PFSK-1 (cell line): ENCODE measurements at regions not wholly inside any gene's neighbourhood (a gene's known extent, or its start where the extent isn't known, plus 50 kb on each side); places are given as distances from the start of the nearest gene placed in this dataset.

Experiments
- FOXP2 ChIP-seq: optimal IDR thresholded peaks from 2 replicates; pipeline ENCODE3; 2011; ENCODE audit warnings: borderline replicate concordance, control low read depth, inconsistent platforms; ENCODE audit not compliant: insufficient read depth; ENCODE audit errors: extremely low read length, extremely low read depth
- POLR2AphosphoS5 ChIP-seq: IDR thresholded peaks from 2 replicates; pipeline ENCODE4 v1.6.1; 2012; ENCODE audit warnings: low read depth, mild to moderate bottlenecking, control low read depth, low read length, moderate library complexity
- REST ChIP-seq, 2 experiments: IDR thresholded peaks; 2 replicates each; pipeline versions ENCODE4 v1.6.1 to v1.8.0; 2011 to 2012; ENCODE audit warnings: low read depth in 2 of 2, low read length in 2 of 2, control low read depth in 1 of 2, inconsistent platforms in 1 of 2, mild to moderate bottlenecking in 1 of 2, moderate library complexity in 1 of 2; ENCODE audit not compliant: insufficient read depth in 1 of 2
- SIN3A ChIP-seq: IDR thresholded peaks from 2 replicates; pipeline ENCODE4 v1.6.1; 2012; ENCODE audit warnings: mild to moderate bottlenecking, low read length, moderate library complexity, borderline replicate concordance; ENCODE audit not compliant: insufficient read depth
- TAF1 ChIP-seq: IDR thresholded peaks from 2 replicates; pipeline ENCODE4 v1.6.1; 2012; ENCODE audit warnings: low read length, control low read depth, borderline replicate concordance; ENCODE audit not compliant: insufficient read depth

DNA sequence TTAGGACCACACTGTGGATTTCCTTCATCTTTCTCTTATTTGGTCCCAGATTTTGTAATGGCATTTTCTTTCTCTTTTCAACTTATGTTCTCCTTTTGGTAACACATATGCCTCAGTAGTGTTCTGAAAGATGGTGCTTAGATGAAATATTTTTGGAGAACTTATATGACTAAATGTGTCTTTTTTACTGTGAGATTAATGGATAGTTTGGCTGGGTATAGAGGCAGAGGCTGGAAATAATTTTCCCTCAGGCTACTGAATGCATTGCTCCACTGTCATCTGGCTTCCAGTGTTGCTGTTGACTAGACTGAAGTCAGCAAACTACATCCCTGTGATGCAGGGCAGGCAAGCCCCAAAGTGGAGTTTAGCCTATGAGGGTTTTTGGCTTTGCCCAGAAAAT is 450.9 kb downstream of the DMAC1 start:
- no peak for TF ChIP-seq REST (IDR thresholded peaks at IDR 0.05; ENCODE audit: insufficient read depth in 1 of 2, low read depth in 2 of 2, low read length in 2 of 2)
- no peak for TF ChIP-seq POLR2AphosphoS5
- no peak for TF ChIP-seq TAF1
- TF ChIP-seq FOXP2, result no peak
- TF ChIP-seq SIN3A, result no peak

GRCh38 chr9:7347556-7347955 is 452.0 kb downstream of the DMAC1 start:
- TF ChIP-seq FOXP2 (no peak), REST (IDR thresholded peaks at IDR 0.05; ENCODE audit: insufficient read depth in 1 of 2, low read depth in 2 of 2, low read length in 2 of 2) (no peak), SIN3A (no peak)

DNA sequence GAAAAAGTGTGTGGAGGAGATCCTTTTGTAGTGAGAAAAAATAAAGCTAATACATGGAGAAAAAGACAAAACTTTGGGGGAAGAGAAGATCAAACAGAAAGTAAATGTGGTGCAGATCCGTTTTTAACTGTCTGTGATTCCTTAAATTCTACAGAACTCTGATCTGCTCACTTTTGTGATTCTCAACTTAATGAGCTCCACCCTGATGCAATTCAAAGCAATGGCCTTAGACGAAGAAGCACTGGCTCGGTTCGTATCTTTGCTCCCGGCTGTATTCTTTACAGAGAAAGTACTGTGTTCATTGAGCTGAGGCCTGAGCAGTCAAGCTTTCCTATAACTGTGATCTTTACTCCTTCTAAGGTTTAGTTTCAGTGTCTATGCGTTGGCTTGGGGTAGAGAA is 453.4 kb downstream of the DMAC1 start:
- TF ChIP-seq POLR2AphosphoS5 (no peak), SIN3A (no peak), TAF1 (no peak), FOXP2 (no peak), REST (IDR thresholded peaks at IDR 0.05; ENCODE audit: insufficient read depth in 1 of 2, low read depth in 2 of 2, low read length in 2 of 2) (no peak)

DNA sequence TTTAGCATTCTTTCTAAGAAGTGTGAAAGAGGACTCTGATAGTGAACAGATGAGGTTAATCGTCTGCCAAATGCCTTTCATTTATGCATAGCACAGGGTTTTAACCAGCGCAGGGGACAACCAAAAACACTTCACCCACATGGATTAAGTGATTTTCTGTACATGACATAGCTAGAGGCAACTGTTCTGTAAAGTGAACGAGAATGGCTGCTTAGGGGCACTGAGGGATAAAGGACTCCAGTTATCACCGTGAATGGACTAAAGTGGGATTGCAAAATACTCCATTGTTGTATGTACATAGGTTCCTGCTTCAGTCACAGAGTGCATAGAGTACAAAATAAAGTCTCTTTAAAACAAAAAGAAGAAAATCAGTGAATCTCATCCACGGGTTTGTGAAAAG is 456.8 kb downstream of the DMAC1 start:
- TF ChIP-seq SIN3A (no peak), POLR2AphosphoS5 (no peak), TAF1 (no peak)

DNA sequence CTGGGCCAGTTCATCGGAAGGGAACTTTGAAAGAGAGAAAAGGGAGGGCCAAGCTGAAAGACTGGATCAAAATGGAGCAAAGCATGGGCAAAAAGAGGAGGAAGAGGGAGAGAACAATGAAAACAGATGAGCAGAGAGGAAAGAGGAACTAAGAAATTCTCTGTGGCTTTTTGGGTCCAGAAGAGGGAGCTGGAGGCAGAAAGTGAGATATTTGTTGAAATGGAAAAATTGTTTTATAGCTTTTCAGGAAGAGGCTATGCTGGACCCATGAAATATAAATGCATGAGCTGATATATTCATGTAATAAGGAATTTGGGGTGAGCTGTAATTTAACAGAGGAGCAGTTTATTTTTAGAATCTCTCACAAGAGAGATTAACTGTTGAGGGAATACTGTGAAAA is 457.3 kb downstream of the DMAC1 start:
- TF ChIP-seq POLR2AphosphoS5 (no peak), TAF1 (no peak), SIN3A (no peak), FOXP2 (no peak), REST (IDR thresholded peaks at IDR 0.05; ENCODE audit: insufficient read depth in 1 of 2, low read depth in 2 of 2, low read length in 2 of 2) (no peak)

GRCh38 chr9:7341571-7341970 is 458.0 kb downstream of the DMAC1 start:
- no peak for TF ChIP-seq REST (IDR thresholded peaks at IDR 0.05; ENCODE audit: insufficient read depth in 1 of 2, low read depth in 2 of 2, low read length in 2 of 2)
